Endothelial cell of umbilical vein (primary cell): ENCODE measurements at regions not wholly inside any gene's neighbourhood (a gene's known extent, or its start where the extent isn't known, plus 50 kb on each side); places are given as distances from the start of the nearest gene placed in this dataset.

Source experiments
- CTCF ChIP-seq, 2 donors: IDR thresholded peaks; 1 replicate in 1 of 2; 2 replicates in 1 of 2; pipeline ENCODE4 v1.5.1; 2011; ENCODE audit warnings: low read length in 2 of 2, mild to moderate bottlenecking in 2 of 2, moderate library complexity in 2 of 2, control low read depth in 1 of 2, inconsistent platforms in 1 of 2, low read depth in 1 of 2; ENCODE audit not compliant: insufficient read depth in 1 of 2; ENCODE audit errors: extremely low read depth in 1 of 2
- EZH2 ChIP-seq: IDR thresholded peaks from 2 replicates; pipeline ENCODE4 v1.6.1; 2012; ENCODE audit warnings: borderline replicate concordance, low read depth, mild to moderate bottlenecking, moderate library complexity, low read length, inconsistent platforms; ENCODE audit not compliant: severe bottlenecking
- FOS ChIP-seq: IDR thresholded peaks from 2 replicates; pipeline ENCODE4 v1.6.1; 2011; ENCODE audit warnings: mild to moderate bottlenecking, low read length, moderate library complexity, borderline replicate concordance; ENCODE audit not compliant: insufficient read depth
- GATA2 ChIP-seq: IDR thresholded peaks from 2 replicates; pipeline ENCODE4 v1.7.0; 2011; ENCODE audit warnings: low read depth, mild to moderate bottlenecking, moderate library complexity, mixed read lengths, low read length; ENCODE audit not compliant: insufficient read length, insufficient read depth
- MAX ChIP-seq: IDR thresholded peaks from 2 replicates; pipeline ENCODE4 v1.6.1; 2011; ENCODE audit not compliant: insufficient read depth, insufficient read length
- MYC ChIP-seq: IDR thresholded peaks from one replicate; pipeline ENCODE4 v1.6.1; 2011; ENCODE audit warnings: mild to moderate bottlenecking, low read depth, low read length
- POLR2A ChIP-seq: IDR thresholded peaks from 2 replicates; pipeline ENCODE4 v1.6.1; 2012; ENCODE audit warnings: low read depth, mild to moderate bottlenecking, control low read depth, low read length
- POLR2AphosphoS5 ChIP-seq: IDR thresholded peaks from 2 replicates; pipeline ENCODE4 v1.6.1; 2012; ENCODE audit warnings: low read depth, mild to moderate bottlenecking, control low read depth, low read length, moderate library complexity; ENCODE audit not compliant: insufficient read depth

- TF ChIP-seq CTCF (IDR thresholded peaks at IDR 0.05; ENCODE audit: extremely low read depth in 1 of 2, insufficient read depth in 1 of 2, low read depth in 1 of 2, low read length in 2 of 2) (no peak), MAX (no peak), EZH2 (no peak), POLR2A (no peak), FOS (no peak), GATA2 (no peak), POLR2AphosphoS5 (no peak), MYC (no peak)
Measured at GRCh38 chr6:163874784-163875183, 460.3 kb downstream of the QKI start.
